A549 (cell line): ENCODE measurements at regions not wholly inside any gene's neighbourhood (a gene's known extent, or its start where the extent isn't known, plus 50 kb on each side); places are given as distances from the start of the nearest gene placed in this dataset.

ENCODE experiments used
- ATAC-seq, 2 experiments: fragments of 200-7000 bp in 1 of 2; fragments of >200 bp in 1 of 2; cut with Nextera tagmentation in 1 of 2; cut with Tn5 transposase in 1 of 2; 3 replicates each; pipeline versions ENCODE4 v1.8.0 to v1.9.1; 2018 to 2020; ENCODE audit warnings: mild to moderate bottlenecking in 1 of 2, moderate library complexity in 1 of 2
- CTCF ChIA-PET: fragments of 300-600 bp; sonication (Branson Sonifier 250); formaldehyde crosslinking; extraction: SDS; loops from one replicate; lab custom pipeline; 2021; ENCODE audit warnings: antibody characterized with exemption, inconsistent platforms; lab: Yijun Ruan, JAX
- POLR2A ChIA-PET: fragments of 350-600 bp; formaldehyde crosslinking; extraction: SDS; loops from one replicate; lab custom pipeline; 2021; ENCODE audit warnings: antibody characterized with exemption, inconsistent platforms; lab: Yijun Ruan, JAX
- DNase-seq, 2 experiments: peaks; one replicate each; pipeline versions ENCODE4 v3.0.0 to v3.0.0-alpha.2; 2011 to 2016; ENCODE audit warnings: low read depth in 1 of 2, low spot score in 1 of 2
- FAIRE-seq: peaks from 2 replicates; lab custom pipeline; 2011; peaks lifted over from hg19 to GRCh38; lab: Jason Lieb, UNC
- H3K27ac ChIP-seq, 2 experiments: fragments of >200 bp; sonication (Bioruptor Twin); formaldehyde crosslinking; 3 replicates each; pipeline ENCODE4 v1.5.1; 2016 to 2017
- H3K4me1 ChIP-seq: fragments of >200 bp; sonication (Bioruptor Twin); formaldehyde crosslinking; 3 replicates; pipeline ENCODE4 v1.6.1; 2016
- H3K4me2 ChIP-seq: fragments of >200 bp; sonication (Bioruptor Twin); formaldehyde crosslinking; 3 replicates; pipeline ENCODE4 v1.6.1; 2016
- H3K4me3 ChIP-seq: fragments of >200 bp; sonication (Bioruptor Twin); formaldehyde crosslinking; 3 replicates; pipeline ENCODE4 v1.5.1; 2016
- H3K9me3 ChIP-seq: fragments of >200 bp; sonication (Bioruptor Twin); formaldehyde crosslinking; 3 replicates; pipeline ENCODE4 v1.6.1; 2016
- BHLHE40 ChIP-seq: IDR thresholded peaks from 2 replicates; pipeline ENCODE4 v1.6.1; 2012; ENCODE audit warnings: low read depth, low read length, inconsistent platforms
- CBX2 ChIP-seq: fragments of 200-600 bp; sonication (generic); IDR thresholded peaks from 2 replicates; pipeline ENCODE4 v1.6.1; 2016; ENCODE audit warnings: low read depth, mild to moderate bottlenecking, borderline replicate concordance
- EHF ChIP-seq: fragments of 250-450 bp; sonication (Bioruptor Pico); IDR thresholded peaks from 2 replicates; pipeline ENCODE4 v1.5.0; 2020; ENCODE audit warnings: mild to moderate bottlenecking
- FOSB ChIP-seq: fragments of 250-450 bp; sonication (Bioruptor Pico); IDR thresholded peaks from 2 replicates; pipeline ENCODE4 v1.5.0; 2020; ENCODE audit warnings: mild to moderate bottlenecking, moderate library complexity
- FOSL2 ChIP-seq, 2 experiments: fragments of 450-650 bp in 1 of 2; fragments of >200 bp in 1 of 2; sonication (Bioruptor Twin) in 1 of 2; formaldehyde crosslinking; IDR thresholded peaks; 2 replicates each; pipeline versions ENCODE4 v1.5.0 to v1.6.1; 2016 to 2020; ENCODE audit warnings: mild to moderate bottlenecking in 1 of 2, moderate library complexity in 1 of 2
- JUN ChIP-seq, 2 experiments: fragments of >200 bp; sonication (Bioruptor Twin); formaldehyde crosslinking; IDR thresholded peaks; 2 replicates in 1 of 2; 3 replicates in 1 of 2; pipeline ENCODE4 v1.6.1; 2016 to 2017
- KDM1A ChIP-seq: fragments of 200-600 bp; sonication (generic); IDR thresholded peaks from 2 replicates; pipeline ENCODE4 v1.6.1; 2016; ENCODE audit warnings: low read depth, mild to moderate bottlenecking
- POLR2AphosphoS2 ChIP-seq: conservative IDR thresholded peaks from 2 replicates; pipeline ENCODE4 v1.6.1; 2012; ENCODE audit warnings: low read length, improper control_type of control experiment, inconsistent platforms
- RARB ChIP-seq: fragments of 250-450 bp; sonication (Bioruptor Pico); IDR thresholded peaks from 2 replicates; pipeline ENCODE4 v1.8.0; 2021; ENCODE audit warnings: mild to moderate bottlenecking, moderate library complexity
- SMC3 ChIP-seq: fragments of >200 bp; sonication (Bioruptor Twin); formaldehyde crosslinking; IDR thresholded peaks from 3 replicates; pipeline ENCODE4 v1.6.1; 2018; ENCODE audit warnings: inconsistent platforms
- ZSCAN20 ChIP-seq: fragments of 250-450 bp; sonication (Bioruptor Pico); IDR thresholded peaks from 2 replicates; pipeline ENCODE4 v1.8.0; 2022; ENCODE audit warnings: mild to moderate bottlenecking, moderate library complexity
- WGBS: methylation state at CpG from one replicate; pipeline ENCODE4 v1.1.6; 2017; ENCODE audit errors: missing lambda C conversion rate; 5-methylcytosine and 5-hydroxymethylcytosine counted together
- TF ChIP-seq, protein P1 (sequence below): fragments of >200 bp; sonication (Bioruptor Twin); formaldehyde crosslinking; IDR thresholded peaks from 3 replicates; pipeline ENCODE4 v1.6.1; 2016
- TF ChIP-seq, protein P2 (sequence below): fragments of 150-350 bp; IDR thresholded peaks from 2 replicates; pipeline ENCODE4 v1.6.1; 2014; ENCODE audit warnings: low read depth, mild to moderate bottlenecking, low read length
- TF ChIP-seq, protein P3 (sequence below): fragments of 250-450 bp; sonication (Bioruptor Pico); IDR thresholded peaks from 2 replicates; pipeline ENCODE4 v1.5.0; 2020; ENCODE audit warnings: low read depth, mild to moderate bottlenecking, moderate library complexity
- TF ChIP-seq, protein P4 (sequence below): fragments of 200-600 bp; sonication (generic); IDR thresholded peaks from 2 replicates; pipeline ENCODE4 v1.6.1; 2016; ENCODE audit warnings: antibody characterized with exemption, mild to moderate bottlenecking, moderate library complexity
- TF ChIP-seq, protein P5 (sequence below): fragments of >200 bp; sonication (Bioruptor Twin); formaldehyde crosslinking; IDR thresholded peaks from 2 replicates; pipeline ENCODE4 v1.6.1; 2016

DNA sequence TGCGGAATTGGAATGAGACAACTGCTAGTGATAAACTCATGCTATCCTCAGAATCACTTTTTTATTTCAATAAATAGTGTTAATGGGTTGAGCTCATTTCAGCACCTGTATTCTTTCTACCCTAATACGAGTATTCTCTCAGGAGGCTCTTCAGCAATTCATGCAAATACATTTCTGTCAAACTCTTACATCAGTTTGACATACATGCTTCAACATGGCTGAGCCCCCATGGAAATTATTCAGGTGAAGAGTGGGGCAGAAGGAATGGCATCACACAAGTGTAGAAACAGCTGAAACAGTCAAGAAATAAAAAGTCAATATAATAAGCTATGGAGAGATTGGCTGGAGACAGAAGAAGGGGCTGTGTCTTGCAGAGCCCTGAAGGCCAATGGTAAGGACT is 77.8 kb upstream of the SNX19 start:
- DNase-seq, result no peak
- TF ChIP-seq POLR2AphosphoS2, result no peak
- TF ChIP-seq, protein P1, sequence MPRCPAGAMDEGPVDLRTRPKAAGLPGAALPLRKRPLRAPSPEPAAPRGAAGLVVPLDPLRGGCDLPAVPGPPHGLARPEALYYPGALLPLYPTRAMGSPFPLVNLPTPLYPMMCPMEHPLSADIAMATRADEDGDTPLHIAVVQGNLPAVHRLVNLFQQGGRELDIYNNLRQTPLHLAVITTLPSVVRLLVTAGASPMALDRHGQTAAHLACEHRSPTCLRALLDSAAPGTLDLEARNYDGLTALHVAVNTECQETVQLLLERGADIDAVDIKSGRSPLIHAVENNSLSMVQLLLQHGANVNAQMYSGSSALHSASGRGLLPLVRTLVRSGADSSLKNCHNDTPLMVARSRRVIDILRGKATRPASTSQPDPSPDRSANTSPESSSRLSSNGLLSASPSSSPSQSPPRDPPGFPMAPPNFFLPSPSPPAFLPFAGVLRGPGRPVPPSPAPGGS, result no peak
- TF ChIP-seq, protein P2, sequence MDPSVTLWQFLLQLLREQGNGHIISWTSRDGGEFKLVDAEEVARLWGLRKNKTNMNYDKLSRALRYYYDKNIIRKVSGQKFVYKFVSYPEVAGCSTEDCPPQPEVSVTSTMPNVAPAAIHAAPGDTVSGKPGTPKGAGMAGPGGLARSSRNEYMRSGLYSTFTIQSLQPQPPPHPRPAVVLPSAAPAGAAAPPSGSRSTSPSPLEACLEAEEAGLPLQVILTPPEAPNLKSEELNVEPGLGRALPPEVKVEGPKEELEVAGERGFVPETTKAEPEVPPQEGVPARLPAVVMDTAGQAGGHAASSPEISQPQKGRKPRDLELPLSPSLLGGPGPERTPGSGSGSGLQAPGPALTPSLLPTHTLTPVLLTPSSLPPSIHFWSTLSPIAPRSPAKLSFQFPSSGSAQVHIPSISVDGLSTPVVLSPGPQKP, result no peak
- TF ChIP-seq, all 56 proteins: peak for 0
- H3K4me1 ChIP-seq, result no peaks in the 10 kb centered on the region
- no peak overlapping the region for H3K4me2 ChIP-seq
- H3K9me3 ChIP-seq, result no peaks in the 10 kb centered on the region
- no peak overlapping the region for H3K27ac ChIP-seq
- CTCF ChIA-PET, result interaction anchor here (0.6 kb wide), 2 partner anchors 90 to 628 kb away, joined by 3 to 6 read pairs; no protein-coding TSS in a partner anchor
- FAIRE-seq (no peak), ATAC-seq (no peak)
- WGBS, result 56% methylated on average over 2 of the region's 2 CpGs
- H3K4me3 ChIP-seq, result no peak overlapping the region
- POLR2A ChIA-PET, result no interaction called here

DNA sequence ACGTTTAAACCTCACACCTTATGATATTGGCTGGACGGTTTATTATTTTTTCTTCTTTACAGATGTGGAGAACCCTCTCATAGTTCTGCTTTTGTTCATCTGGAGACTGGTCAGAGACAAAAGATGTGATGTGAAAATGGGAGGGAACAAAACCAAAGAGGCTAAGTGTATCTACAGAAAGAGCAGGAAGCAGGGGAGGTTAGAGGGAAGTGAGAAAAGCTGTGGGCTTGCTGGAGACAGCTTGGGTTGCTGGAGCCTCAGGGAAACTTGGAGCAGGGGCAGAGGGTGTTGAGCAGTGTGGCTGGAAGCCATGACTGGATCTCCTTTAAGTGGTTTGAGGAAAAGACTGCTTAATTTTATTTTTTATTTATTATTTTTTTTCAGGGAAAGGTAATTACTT is 79.0 kb upstream of the SNX19 start:
- H3K4me3 ChIP-seq, result no peak overlapping the region
- no peak for ATAC-seq
- no peak for DNase-seq
- TF ChIP-seq CBX2 (no peak), JUN (IDR thresholded peaks at IDR 0.05) (no peak), SMC3 (no peak)
- TF ChIP-seq, protein P3, sequence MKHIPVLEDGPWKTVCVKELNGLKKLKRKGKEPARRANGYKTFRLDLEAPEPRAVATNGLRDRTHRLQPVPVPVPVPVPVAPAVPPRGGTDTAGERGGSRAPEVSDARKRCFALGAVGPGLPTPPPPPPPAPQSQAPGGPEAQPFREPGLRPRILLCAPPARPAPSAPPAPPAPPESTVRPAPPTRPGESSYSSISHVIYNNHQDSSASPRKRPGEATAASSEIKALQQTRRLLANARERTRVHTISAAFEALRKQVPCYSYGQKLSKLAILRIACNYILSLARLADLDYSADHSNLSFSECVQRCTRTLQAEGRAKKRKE (CRISPR knock-in tag), result no peak
- TF ChIP-seq, all 56 proteins: peak for 0
- ChIA-PET CTCF (no interaction called here), POLR2A (no interaction called here)
- no peaks in the 10 kb centered on the region for H3K9me3 ChIP-seq
- H3K4me2 ChIP-seq, result no peak overlapping the region
- H3K27ac ChIP-seq, result no peak overlapping the region
- WGBS, result 38% methylated on average over 2 of the region's 2 CpGs
- H3K4me1 ChIP-seq, result peaks cover 9% of the 10 kb centered on the region
- no peak for FAIRE-seq

DNA sequence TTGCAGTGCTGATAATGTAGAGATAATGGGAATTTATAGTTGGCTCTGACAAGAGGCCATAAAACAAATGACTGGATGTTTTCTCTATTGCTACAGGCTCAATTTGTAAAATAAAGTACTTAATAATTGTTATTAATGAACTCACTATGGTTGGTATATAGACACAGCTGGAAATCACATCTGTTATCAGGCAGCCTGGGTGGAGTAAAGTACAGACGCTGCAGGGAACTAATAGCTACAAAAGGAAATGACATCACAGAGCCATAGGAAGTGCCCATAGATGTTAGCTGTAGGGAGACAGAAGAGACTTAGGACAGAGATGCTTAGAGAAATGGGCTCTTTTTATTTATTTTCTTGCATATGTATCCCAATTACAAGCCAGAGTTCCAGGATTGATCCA is 81.0 kb upstream of the SNX19 start:
- ChIA-PET POLR2A (no interaction called here), CTCF (no interaction called here)
- ATAC-seq (no peak), FAIRE-seq (no peak), DNase-seq (no peak)
- TF ChIP-seq, protein P4, sequence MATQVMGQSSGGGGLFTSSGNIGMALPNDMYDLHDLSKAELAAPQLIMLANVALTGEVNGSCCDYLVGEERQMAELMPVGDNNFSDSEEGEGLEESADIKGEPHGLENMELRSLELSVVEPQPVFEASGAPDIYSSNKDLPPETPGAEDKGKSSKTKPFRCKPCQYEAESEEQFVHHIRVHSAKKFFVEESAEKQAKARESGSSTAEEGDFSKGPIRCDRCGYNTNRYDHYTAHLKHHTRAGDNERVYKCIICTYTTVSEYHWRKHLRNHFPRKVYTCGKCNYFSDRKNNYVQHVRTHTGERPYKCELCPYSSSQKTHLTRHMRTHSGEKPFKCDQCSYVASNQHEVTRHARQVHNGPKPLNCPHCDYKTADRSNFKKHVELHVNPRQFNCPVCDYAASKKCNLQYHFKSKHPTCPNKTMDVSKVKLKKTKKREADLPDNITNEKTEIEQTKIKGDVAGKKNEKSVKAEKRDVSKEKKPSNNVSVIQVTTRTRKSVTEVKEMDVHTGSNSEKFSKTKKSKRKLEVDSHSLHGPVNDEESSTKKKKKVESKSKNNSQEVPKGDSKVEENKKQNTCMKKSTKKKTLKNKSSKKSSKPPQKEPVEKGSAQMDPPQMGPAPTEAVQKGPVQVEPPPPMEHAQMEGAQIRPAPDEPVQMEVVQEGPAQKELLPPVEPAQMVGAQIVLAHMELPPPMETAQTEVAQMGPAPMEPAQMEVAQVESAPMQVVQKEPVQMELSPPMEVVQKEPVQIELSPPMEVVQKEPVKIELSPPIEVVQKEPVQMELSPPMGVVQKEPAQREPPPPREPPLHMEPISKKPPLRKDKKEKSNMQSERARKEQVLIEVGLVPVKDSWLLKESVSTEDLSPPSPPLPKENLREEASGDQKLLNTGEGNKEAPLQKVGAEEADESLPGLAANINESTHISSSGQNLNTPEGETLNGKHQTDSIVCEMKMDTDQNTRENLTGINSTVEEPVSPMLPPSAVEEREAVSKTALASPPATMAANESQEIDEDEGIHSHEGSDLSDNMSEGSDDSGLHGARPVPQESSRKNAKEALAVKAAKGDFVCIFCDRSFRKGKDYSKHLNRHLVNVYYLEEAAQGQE, result no peak
- TF ChIP-seq POLR2AphosphoS2, result no peak
- no peak for TF ChIP-seq BHLHE40
- no peak overlapping the region for H3K4me3 ChIP-seq
- H3K27ac ChIP-seq, result no peak overlapping the region
- peaks cover 22% of the 10 kb centered on the region for H3K4me1 ChIP-seq
- no peak overlapping the region for H3K4me2 ChIP-seq
- 73% methylated on average over 1 of the region's 1 CpG for WGBS
- H3K9me3 ChIP-seq, result 0 out of 3 replicates have a peak, but pooled peaks cover 6% of the 10 kb centered on the region

DNA sequence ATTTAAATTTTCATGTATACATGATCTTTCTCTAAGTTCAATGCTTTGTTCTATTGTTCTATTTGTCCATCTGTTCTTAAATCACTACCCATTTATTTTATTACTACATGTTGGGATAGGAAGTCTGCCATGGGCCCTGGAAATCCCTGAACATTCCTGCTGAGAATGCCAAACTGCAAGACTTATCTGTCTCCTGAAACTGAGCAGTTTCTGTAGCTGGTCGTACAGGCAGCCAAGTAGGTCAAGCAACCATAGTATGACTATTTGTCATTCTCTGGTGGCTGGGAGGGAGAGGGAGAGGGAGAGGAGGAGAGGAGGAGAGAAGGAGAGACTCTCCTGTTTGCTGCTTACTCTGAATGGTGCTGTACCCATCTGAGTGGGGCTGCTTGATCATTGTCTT is 82.8 kb upstream of the SNX19 start:
- H3K9me3 ChIP-seq, result 0 out of 3 replicates have a peak, but pooled peaks cover 6% of the 10 kb centered on the region
- no peak overlapping the region for H3K4me3 ChIP-seq
- DNase-seq (no peak), ATAC-seq (no peak), FAIRE-seq (no peak)
- ChIA-PET POLR2A (no interaction called here), CTCF (interaction anchor here (0.7 kb wide), 1 partner anchor 701 kb away, joined by 3 read pairs; no protein-coding TSS in a partner anchor)
- H3K27ac ChIP-seq, result peak overlapping the region in 1 of 2 experiments; percentile 62; a peak in 2 of 6 replicates
- peaks cover 22% of the 10 kb centered on the region for H3K4me1 ChIP-seq
- no peak overlapping the region for H3K4me2 ChIP-seq
- 10% methylated on average over 1 of the region's 1 CpG for WGBS
- TF ChIP-seq POLR2AphosphoS2 (no peak), SMC3 (no peak), KDM1A (no peak), RARB (no peak), FOSL2 (IDR thresholded peaks at IDR 0.05) (no peak), FOSL2 (CRISPR knock-in tag; IDR thresholded peaks at IDR 0.05) (no peak), ZSCAN20 (CRISPR knock-in tag) (no peak), FOSB (CRISPR knock-in tag) (no peak), EHF (CRISPR knock-in tag) (no peak)
- TF ChIP-seq, protein P4, result no peak
- TF ChIP-seq, protein P5, sequence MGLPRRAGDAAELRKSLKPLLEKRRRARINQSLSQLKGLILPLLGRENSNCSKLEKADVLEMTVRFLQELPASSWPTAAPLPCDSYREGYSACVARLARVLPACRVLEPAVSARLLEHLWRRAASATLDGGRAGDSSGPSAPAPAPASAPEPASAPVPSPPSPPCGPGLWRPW, result no peak
